ENCODE measurements at regions not wholly inside any gene's neighbourhood (a gene's known extent, or its start where the extent isn't known, plus 50 kb on each side); places are given as distances from the start of the nearest gene placed in this dataset.
A peak's percentile ranks its signal among the peaks of the same experiment; 100 is the strongest.

GRCh38 chr13:106917024-106917571 is 349.2 kb upstream of the ARGLU1 start:
- no peak for DNase-seq (ENCODE audit: extremely low read depth, low read depth)
- H3K4me3 ChIP-seq (replicated peaks; ENCODE audit: low read depth, low read length), result peak overlapping the region; percentile 43; the same call in 1 of the 2 replicates
- TF ChIP-seq, protein P1, sequence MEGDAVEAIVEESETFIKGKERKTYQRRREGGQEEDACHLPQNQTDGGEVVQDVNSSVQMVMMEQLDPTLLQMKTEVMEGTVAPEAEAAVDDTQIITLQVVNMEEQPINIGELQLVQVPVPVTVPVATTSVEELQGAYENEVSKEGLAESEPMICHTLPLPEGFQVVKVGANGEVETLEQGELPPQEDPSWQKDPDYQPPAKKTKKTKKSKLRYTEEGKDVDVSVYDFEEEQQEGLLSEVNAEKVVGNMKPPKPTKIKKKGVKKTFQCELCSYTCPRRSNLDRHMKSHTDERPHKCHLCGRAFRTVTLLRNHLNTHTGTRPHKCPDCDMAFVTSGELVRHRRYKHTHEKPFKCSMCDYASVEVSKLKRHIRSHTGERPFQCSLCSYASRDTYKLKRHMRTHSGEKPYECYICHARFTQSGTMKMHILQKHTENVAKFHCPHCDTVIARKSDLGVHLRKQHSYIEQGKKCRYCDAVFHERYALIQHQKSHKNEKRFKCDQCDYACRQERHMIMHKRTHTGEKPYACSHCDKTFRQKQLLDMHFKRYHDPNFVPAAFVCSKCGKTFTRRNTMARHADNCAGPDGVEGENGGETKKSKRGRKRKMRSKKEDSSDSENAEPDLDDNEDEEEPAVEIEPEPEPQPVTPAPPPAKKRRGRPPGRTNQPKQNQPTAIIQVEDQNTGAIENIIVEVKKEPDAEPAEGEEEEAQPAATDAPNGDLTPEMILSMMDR (IDR thresholded peaks at IDR 0.05; ENCODE audit: low read depth, low read length, missing control alignments), result no peak

DNA sequence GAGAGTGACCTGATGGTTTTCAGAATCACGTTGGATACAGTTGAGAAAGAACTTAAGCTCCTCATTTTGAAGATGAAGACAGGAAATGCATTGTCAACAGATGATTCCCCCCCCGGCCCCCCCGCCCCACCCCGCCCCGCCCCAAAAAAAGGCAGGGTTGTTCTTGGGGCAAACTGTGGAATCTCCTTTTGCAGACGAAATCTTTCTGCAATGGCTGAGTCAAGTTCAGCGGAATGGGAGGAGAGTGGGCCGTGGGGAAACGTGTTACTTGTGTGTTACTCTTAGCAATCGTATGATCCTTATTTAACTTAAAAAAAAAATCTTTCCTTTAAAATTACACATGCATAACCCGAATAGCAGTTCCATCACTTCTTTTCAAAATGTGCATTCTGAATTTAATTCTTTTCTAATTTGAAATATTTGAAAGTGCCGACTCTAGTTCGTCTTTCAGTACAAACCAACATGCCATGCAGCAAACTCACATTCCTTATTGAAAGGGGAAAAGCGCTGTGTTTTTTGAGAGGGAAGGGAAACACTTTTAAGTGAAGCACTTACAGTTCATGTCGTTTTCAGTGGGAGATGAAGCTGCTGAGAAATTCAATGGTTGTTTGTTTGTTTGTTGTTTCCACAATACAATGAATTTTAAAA is 348.5 kb upstream of the ARGLU1 start:
- TF ChIP-seq, protein P1 (IDR thresholded peaks at IDR 0.05; ENCODE audit: low read depth, low read length, missing control alignments), result no peak
- no peak overlapping the region for H3K4me3 ChIP-seq (replicated peaks; ENCODE audit: low read depth, low read length)
- no peak for DNase-seq (ENCODE audit: extremely low read depth, low read depth)

- TF ChIP-seq, protein P1 (IDR thresholded peaks at IDR 0.05; ENCODE audit: low read depth, low read length, missing control alignments), result no peak
- no peak overlapping the region for H3K4me3 ChIP-seq (replicated peaks; ENCODE audit: low read depth, low read length)
- DNase-seq (ENCODE audit: extremely low read depth, low read depth), result no peak
These were observed 347.2 kb upstream of the ARGLU1 start for GRCh38 chr13:106915146-106915545.

DNA sequence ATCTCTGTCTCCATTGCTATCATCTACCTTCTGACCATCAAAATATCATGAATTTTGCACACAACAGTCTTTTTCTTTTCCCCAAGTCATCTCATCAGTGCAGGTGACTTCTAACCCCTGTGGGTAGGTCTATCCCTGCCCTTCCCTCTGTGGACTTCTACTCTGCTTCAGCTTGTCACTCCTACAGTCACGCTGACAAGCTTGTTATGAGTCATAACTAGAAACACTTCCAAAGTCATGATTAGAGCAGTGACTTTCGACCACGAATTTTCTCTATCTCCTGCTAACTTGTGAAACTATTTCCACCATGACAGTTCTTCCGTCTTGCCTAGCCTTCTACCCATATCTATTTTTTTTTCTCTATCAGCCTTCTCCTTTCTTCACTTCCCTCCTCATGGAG is 343.7 kb upstream of the ARGLU1 start:
- H3K4me3 ChIP-seq (replicated peaks; ENCODE audit: low read depth, low read length), result no peak overlapping the region
- no peak for DNase-seq (ENCODE audit: extremely low read depth, low read depth)
- TF ChIP-seq, protein P1 (IDR thresholded peaks at IDR 0.05; ENCODE audit: low read depth, low read length, missing control alignments), result no peak

GRCh38 chr13:106911020-106911419 is 343.1 kb upstream of the ARGLU1 start:
- no peak overlapping the region for H3K4me3 ChIP-seq (replicated peaks; ENCODE audit: low read depth, low read length)
- TF ChIP-seq, protein P1 (IDR thresholded peaks at IDR 0.05; ENCODE audit: low read depth, low read length, missing control alignments), result no peak
- DNase-seq (ENCODE audit: extremely low read depth, low read depth), result no peak

- TF ChIP-seq, protein P1 (IDR thresholded peaks at IDR 0.05; ENCODE audit: low read depth, low read length, missing control alignments), result no peak
- no peak overlapping the region for H3K4me3 ChIP-seq (replicated peaks; ENCODE audit: low read depth, low read length)
- DNase-seq (ENCODE audit: extremely low read depth, low read depth), result no peak
These were observed 338.6 kb upstream of the ARGLU1 start for GRCh38 chr13:106906426-106906996.
